ENCODE measurements at regions not wholly inside any gene's neighbourhood (a gene's known extent, or its start where the extent isn't known, plus 50 kb on each side); places are given as distances from the start of the nearest gene placed in this dataset.

GRCh38 chr6:139442188-139442671 lies 67.8 kb upstream of the CITED2 start:
- H3K36me3 ChIP-seq (ENCODE audit: insufficient read depth, low read length) = no peaks in the 10 kb centered on the region
- H2AFZ ChIP-seq (ENCODE audit: low read length) = no peak overlapping the region
- H3K79me2 ChIP-seq (ENCODE audit: insufficient read depth, low read length) = no peaks in the 10 kb centered on the region
- H3K4me1 ChIP-seq (ENCODE audit: insufficient read depth, low read length) = no peaks in the 10 kb centered on the region
- H3K27me3 ChIP-seq (ENCODE audit: insufficient read depth, low read length) = no peaks in the 10 kb centered on the region
- no peak for DNase-seq (ENCODE audit: insufficient read length, low spot score, missing footprints)
- no peak overlapping the region for H3K27ac ChIP-seq (ENCODE audit: low read depth, low read length)
- no peaks in the 10 kb centered on the region for H3K9me3 ChIP-seq (ENCODE audit: low read depth, low read length)
- no peak overlapping the region for H3K4me2 ChIP-seq (ENCODE audit: insufficient read depth, low read length)
- H4K20me1 ChIP-seq (ENCODE audit: insufficient read depth, low read length) = no peaks in the 10 kb centered on the region
- TF ChIP-seq CTCF (IDR thresholded peaks at IDR 0.05; ENCODE audit: extremely low read depth, low read depth, low read length) = no peak
- H3K4me3 ChIP-seq (ENCODE audit: insufficient read depth, low read length) = no peak overlapping the region

- H3K9me3 ChIP-seq (ENCODE audit: low read depth, low read length) = no peaks in the 10 kb centered on the region
- H3K79me2 ChIP-seq (ENCODE audit: insufficient read depth, low read length) = no peaks in the 10 kb centered on the region
- H2AFZ ChIP-seq (ENCODE audit: low read length) = peak overlapping the region; percentile 45
- no peak overlapping the region for H3K27ac ChIP-seq (ENCODE audit: low read depth, low read length)
- no peak overlapping the region for H3K4me2 ChIP-seq (ENCODE audit: insufficient read depth, low read length)
- DNase-seq (ENCODE audit: insufficient read length, low spot score, missing footprints) = no peak
- no peaks in the 10 kb centered on the region for H3K27me3 ChIP-seq (ENCODE audit: insufficient read depth, low read length)
- no peaks in the 10 kb centered on the region for H3K36me3 ChIP-seq (ENCODE audit: insufficient read depth, low read length)
- H3K4me3 ChIP-seq (ENCODE audit: insufficient read depth, low read length) = no peak overlapping the region
- H4K20me1 ChIP-seq (ENCODE audit: insufficient read depth, low read length) = no peaks in the 10 kb centered on the region
- H3K4me1 ChIP-seq (ENCODE audit: insufficient read depth, low read length) = no peaks in the 10 kb centered on the region
- no peak for TF ChIP-seq CTCF (IDR thresholded peaks at IDR 0.05; ENCODE audit: extremely low read depth, low read depth, low read length)
These were observed 64.9 kb upstream of the CITED2 start for GRCh38 chr6:139439349-139439748.

GRCh38 chr6:139438775-139439174 lies 64.3 kb upstream of the CITED2 start:
- Histone ChIP-seq H3K4me3 (ENCODE audit: insufficient read depth, low read length) (no peak overlapping the region), H3K79me2 (ENCODE audit: insufficient read depth, low read length) (no peaks in the 10 kb centered on the region), H2AFZ (ENCODE audit: low read length) (no peak overlapping the region), H3K36me3 (ENCODE audit: insufficient read depth, low read length) (no peaks in the 10 kb centered on the region), H3K4me2 (ENCODE audit: insufficient read depth, low read length) (no peak overlapping the region), H4K20me1 (ENCODE audit: insufficient read depth, low read length) (no peaks in the 10 kb centered on the region), H3K9me3 (ENCODE audit: low read depth, low read length) (no peaks in the 10 kb centered on the region), H3K27me3 (ENCODE audit: insufficient read depth, low read length) (no peaks in the 10 kb centered on the region), H3K4me1 (ENCODE audit: insufficient read depth, low read length) (no peaks in the 10 kb centered on the region), H3K27ac (ENCODE audit: low read depth, low read length) (no peak overlapping the region)
- no peak for TF ChIP-seq CTCF (IDR thresholded peaks at IDR 0.05; ENCODE audit: extremely low read depth, low read depth, low read length)
- no peak for DNase-seq (ENCODE audit: insufficient read length, low spot score, missing footprints)

- no peak overlapping the region for H2AFZ ChIP-seq (ENCODE audit: low read length)
- H3K27me3 ChIP-seq (ENCODE audit: insufficient read depth, low read length) = no peaks in the 10 kb centered on the region
- H3K4me2 ChIP-seq (ENCODE audit: insufficient read depth, low read length) = no peak overlapping the region
- no peak for DNase-seq (ENCODE audit: insufficient read length, low spot score, missing footprints)
- H3K4me3 ChIP-seq (ENCODE audit: insufficient read depth, low read length) = no peak overlapping the region
- H3K27ac ChIP-seq (ENCODE audit: low read depth, low read length) = no peak overlapping the region
- no peaks in the 10 kb centered on the region for H3K9me3 ChIP-seq (ENCODE audit: low read depth, low read length)
- H3K79me2 ChIP-seq (ENCODE audit: insufficient read depth, low read length) = no peaks in the 10 kb centered on the region
- no peaks in the 10 kb centered on the region for H4K20me1 ChIP-seq (ENCODE audit: insufficient read depth, low read length)
- no peak for TF ChIP-seq CTCF (IDR thresholded peaks at IDR 0.05; ENCODE audit: extremely low read depth, low read depth, low read length)
- H3K4me1 ChIP-seq (ENCODE audit: insufficient read depth, low read length) = no peaks in the 10 kb centered on the region
- no peaks in the 10 kb centered on the region for H3K36me3 ChIP-seq (ENCODE audit: insufficient read depth, low read length)
These were observed 62.5 kb upstream of the CITED2 start for GRCh38 chr6:139436957-139437348.
